ENCODE measurements at regions not wholly inside any gene's neighbourhood (a gene's known extent, or its start where the extent isn't known, plus 50 kb on each side); places are given as distances from the start of the nearest gene placed in this dataset.

GRCh38 chr10:90992462-90992861 is 71.6 kb upstream of the ANKRD1 start:
- no peak for DNase-seq (ENCODE audit: low spot score)
- TF ChIP-seq CTCF (IDR thresholded peaks at IDR 0.05; ENCODE audit: extremely low read depth, missing control alignments), result no peak

DNA sequence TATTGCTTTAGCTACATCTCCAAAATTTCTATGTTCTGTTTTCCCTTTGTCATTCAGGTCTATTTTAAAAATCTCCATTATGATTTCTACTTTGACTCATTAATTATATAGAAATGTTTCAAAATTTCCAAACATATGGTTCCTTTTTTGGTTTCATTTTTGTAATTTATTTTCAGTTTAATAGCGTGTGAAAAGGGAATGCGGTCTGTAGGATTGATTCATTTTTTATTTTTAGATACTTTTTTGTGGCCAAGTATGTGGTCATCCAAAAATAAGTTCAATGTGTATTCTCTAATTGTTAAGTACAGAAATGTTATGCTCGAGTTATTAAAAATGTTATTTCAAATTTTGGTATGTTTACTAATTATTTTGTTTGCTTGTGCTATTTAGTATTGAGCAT is 72.5 kb upstream of the ANKRD1 start:
- no peak for TF ChIP-seq CTCF (IDR thresholded peaks at IDR 0.05; ENCODE audit: extremely low read depth, missing control alignments)
- DNase-seq (ENCODE audit: low spot score), result no peak

- DNase-seq (ENCODE audit: low spot score), result no peak
- no peak for TF ChIP-seq CTCF (IDR thresholded peaks at IDR 0.05; ENCODE audit: extremely low read depth, missing control alignments)
Measured at GRCh38 chr10:90997670-90998069, 76.8 kb upstream of the ANKRD1 start.

- DNase-seq (ENCODE audit: low spot score), result no peak
- no peak for TF ChIP-seq CTCF (IDR thresholded peaks at IDR 0.05; ENCODE audit: extremely low read depth, missing control alignments)
Measured at GRCh38 chr10:90998733-90999511, 78.0 kb upstream of the ANKRD1 start.

GRCh38 chr10:90999512-91000172 is 78.8 kb upstream of the ANKRD1 start:
- no peak for DNase-seq (ENCODE audit: low spot score)
- no peak for TF ChIP-seq CTCF (IDR thresholded peaks at IDR 0.05; ENCODE audit: extremely low read depth, missing control alignments)

DNA sequence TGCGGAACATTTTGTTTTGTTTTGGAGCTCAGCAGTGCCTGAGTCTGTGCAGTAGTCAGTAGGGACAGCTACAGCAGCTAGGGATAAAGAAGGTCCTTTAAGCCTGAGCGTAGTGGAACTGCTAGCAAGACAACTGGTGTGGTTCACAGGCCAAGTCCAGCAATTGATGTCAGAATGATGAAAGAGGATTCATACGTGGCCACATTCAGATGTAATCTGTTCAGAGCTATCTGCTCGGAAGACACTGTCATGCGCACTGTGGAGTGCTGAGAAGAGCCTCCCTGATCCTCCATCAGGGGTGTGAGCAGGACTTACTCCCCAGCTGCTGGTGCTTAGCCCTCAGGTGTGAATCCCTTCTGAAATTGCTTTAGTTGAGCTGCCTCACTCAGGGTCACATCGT is 79.6 kb upstream of the ANKRD1 start:
- no peak for TF ChIP-seq CTCF (IDR thresholded peaks at IDR 0.05; ENCODE audit: extremely low read depth, missing control alignments)
- no peak for DNase-seq (ENCODE audit: low spot score)

- DNase-seq (ENCODE audit: low spot score), result no peak
- TF ChIP-seq CTCF (IDR thresholded peaks at IDR 0.05; ENCODE audit: extremely low read depth, missing control alignments), result no peak
Measured at GRCh38 chr10:91000985-91001384, 80.1 kb upstream of the ANKRD1 start.
